ENCODE measurements at regions not wholly inside any gene's neighbourhood (a gene's known extent, or its start where the extent isn't known, plus 50 kb on each side); places are given as distances from the start of the nearest gene placed in this dataset.

- H3K4me1 ChIP-seq = no peaks in the 10 kb centered on the region
- no peak overlapping the region for H3K27ac ChIP-seq
- H3K27me3 ChIP-seq = no peaks in the 10 kb centered on the region
- WGBS, 2 donors (ENCODE audit: low coverage in 1 of 2) = 94 to 95% methylated on average over 13 to 23 of the region's 23 CpGs
- H3K36me3 ChIP-seq = no peaks in the 10 kb centered on the region
- in situ Hi-C loops (cut with MboI; ENCODE audit: low pct_ligation_motif_present in 1 of 4, low pct_unique_long_range_greater_than_20kb in 1 of 4, low sequenced_read_pairs in 3 of 4) (no loop called here), intact Hi-C loops (cut with DNase I; ENCODE audit: low total_unique reads) (no loop called here)
- no peak overlapping the region for H3K4me3 ChIP-seq
- no peak for TF ChIP-seq CTCF (IDR thresholded peaks at IDR 0.05)
- H3K9me3 ChIP-seq = no peaks in the 10 kb centered on the region
- DNase-seq = no peak
Observed at GRCh38 chr10:3331690-3332230, 159.2 kb upstream of the PITRM1 start.

GRCh38 chr10:3331187-3331586 is 158.6 kb upstream of the PITRM1 start:
- no peaks in the 10 kb centered on the region for H3K9me3 ChIP-seq
- in situ Hi-C loops (cut with MboI; ENCODE audit: low pct_ligation_motif_present in 1 of 4, low pct_unique_long_range_greater_than_20kb in 1 of 4, low sequenced_read_pairs in 3 of 4) = no loop called here

GRCh38 chr10:3330663-3331062 is 158.1 kb upstream of the PITRM1 start:
- intact Hi-C loops (cut with DNase I; ENCODE audit: low total_unique reads) = no loop called here
- H3K4me3 ChIP-seq = no peak overlapping the region
- TF ChIP-seq POLR2A (IDR thresholded peaks at IDR 0.05) (no peak), CTCF (IDR thresholded peaks at IDR 0.05) (no peak), POLR2AphosphoS5 (IDR thresholded peaks at IDR 0.05) (no peak), EP300 (IDR thresholded peaks at IDR 0.05; ENCODE audit: low read depth) (no peak)
- DNase-seq = no peak
- no peaks in the 10 kb centered on the region for H3K4me1 ChIP-seq
- H3K36me3 ChIP-seq = no peaks in the 10 kb centered on the region
- no peaks in the 10 kb centered on the region for H3K27me3 ChIP-seq
- no peak overlapping the region for H3K27ac ChIP-seq
- 60 to 82% methylated on average over 5 to 8 of the region's 8 CpGs for WGBS, 2 donors (ENCODE audit: low coverage in 1 of 2)
- H3K9me3 ChIP-seq = no peaks in the 10 kb centered on the region
- in situ Hi-C loops (cut with MboI; ENCODE audit: low pct_ligation_motif_present in 1 of 4, low pct_unique_long_range_greater_than_20kb in 1 of 4, low sequenced_read_pairs in 3 of 4) = no loop called here

More at GRCh38 chr10:3331187-3331586, 158.6 kb upstream of the PITRM1 start:
- Histone ChIP-seq H3K4me1 (no peaks in the 10 kb centered on the region), H3K4me3 (no peak overlapping the region), H3K27me3 (no peaks in the 10 kb centered on the region), H3K36me3 (no peaks in the 10 kb centered on the region), H3K27ac (no peak overlapping the region)
- 93% methylated on average over 10 to 17 of the region's 17 CpGs for WGBS, 2 donors (ENCODE audit: low coverage in 1 of 2)
- no peak for DNase-seq
- intact Hi-C loops (cut with DNase I; ENCODE audit: low total_unique reads) = no loop called here
- TF ChIP-seq EP300 (IDR thresholded peaks at IDR 0.05; ENCODE audit: low read depth) (no peak), POLR2AphosphoS5 (IDR thresholded peaks at IDR 0.05) (no peak), CTCF (IDR thresholded peaks at IDR 0.05) (no peak), POLR2A (IDR thresholded peaks at IDR 0.05) (no peak)

GRCh38 chr10:3325954-3326750 is 153.6 kb upstream of the PITRM1 start:
- 81 to 86% methylated on average over 5 to 7 of the region's 7 CpGs for WGBS, 2 donors (ENCODE audit: low coverage in 1 of 2)
- Histone ChIP-seq H3K4me1 (no peaks in the 10 kb centered on the region), H3K27me3 (no peaks in the 10 kb centered on the region), H3K36me3 (no peaks in the 10 kb centered on the region), H3K4me3 (no peak overlapping the region), H3K27ac (no peak overlapping the region), H3K9me3 (no peaks in the 10 kb centered on the region)
- no peak for DNase-seq
- intact Hi-C loops (cut with DNase I; ENCODE audit: low total_unique reads) (no loop called here), in situ Hi-C loops (cut with MboI; ENCODE audit: low pct_ligation_motif_present in 1 of 4, low pct_unique_long_range_greater_than_20kb in 1 of 4, low sequenced_read_pairs in 3 of 4) (no loop called here)
- TF ChIP-seq EP300 (IDR thresholded peaks at IDR 0.05; ENCODE audit: low read depth) = no peak

Data from transverse colon (tissue), 4 donors.